ENCODE measurements at regions not wholly inside any gene's neighbourhood (a gene's known extent, or its start where the extent isn't known, plus 50 kb on each side); places are given as distances from the start of the nearest gene placed in this dataset.

- TF ChIP-seq CTCF (conservative IDR thresholded peaks at IDR 0.05; ENCODE audit: low read depth, low read length) (no peak), BHLHE40 (IDR thresholded peaks at IDR 0.05; ENCODE audit: low read depth, low read length) (no peak), POLR2A (IDR thresholded peaks at IDR 0.05; ENCODE audit: low read depth, low read length) (no peak), MXI1 (IDR thresholded peaks at IDR 0.05; ENCODE audit: borderline replicate concordance, low read depth, low read length) (no peak), SMC3 (IDR thresholded peaks at IDR 0.05; ENCODE audit: low read depth, low read length) (no peak)
Observed at GRCh38 chr2:16495509-16496208, 170.0 kb downstream of the CYRIA start.

All from IMR-90 (cell line).